IPS-18a (cell line): ENCODE measurements at regions not wholly inside any gene's neighbourhood (a gene's known extent, or its start where the extent isn't known, plus 50 kb on each side); places are given as distances from the start of the nearest gene placed in this dataset.

Experiments
- H3K27ac ChIP-seq: one replicate; pipeline ENCODE4 v1.5.1; 2013; ENCODE audit warnings: low read length
- H3K27me3 ChIP-seq: one replicate; pipeline ENCODE4 v1.6.1; 2013; ENCODE audit warnings: mild to moderate bottlenecking, low read length; ENCODE audit not compliant: control insufficient read depth, insufficient read depth
- H3K36me3 ChIP-seq: one replicate; pipeline ENCODE4 v1.6.1; 2013; ENCODE audit warnings: low read depth, low read length; ENCODE audit not compliant: control insufficient read depth
- H3K4me1 ChIP-seq: one replicate; pipeline ENCODE4 v1.6.1; 2013; ENCODE audit warnings: low read depth, low read length; ENCODE audit not compliant: control insufficient read depth
- H3K4me3 ChIP-seq: one replicate; pipeline ENCODE4 v1.5.1; 2013; ENCODE audit warnings: low read length
- H3K9ac ChIP-seq: one replicate; pipeline ENCODE4 v1.6.1; 2013; ENCODE audit warnings: mild to moderate bottlenecking, low read length, moderate library complexity
- H3K9me3 ChIP-seq: one replicate; pipeline ENCODE4 v1.6.1; 2013; ENCODE audit warnings: low read depth, low read length; ENCODE audit not compliant: control insufficient read depth

GRCh38 chr12:107497231-107497630, 188.4 kb upstream of the PWP1 start:
- no peaks in the 10 kb centered on the region for H3K27me3 ChIP-seq
- H3K4me1 ChIP-seq: no peaks in the 10 kb centered on the region
- no peak overlapping the region for H3K9ac ChIP-seq
- no peaks in the 10 kb centered on the region for H3K9me3 ChIP-seq
- no peak overlapping the region for H3K4me3 ChIP-seq
- no peak overlapping the region for H3K27ac ChIP-seq
- no peaks in the 10 kb centered on the region for H3K36me3 ChIP-seq

GRCh38 chr12:107500307-107500706, 185.3 kb upstream of the PWP1 start:
- no peak overlapping the region for H3K9ac ChIP-seq
- no peak overlapping the region for H3K4me3 ChIP-seq
- no peaks in the 10 kb centered on the region for H3K27me3 ChIP-seq
- H3K27ac ChIP-seq: no peak overlapping the region
- H3K36me3 ChIP-seq: no peaks in the 10 kb centered on the region
- no peaks in the 10 kb centered on the region for H3K9me3 ChIP-seq
- no peaks in the 10 kb centered on the region for H3K4me1 ChIP-seq

- Histone ChIP-seq H3K9me3 (no peaks in the 10 kb centered on the region), H3K27ac (no peak overlapping the region), H3K9ac (no peak overlapping the region), H3K4me3 (no peak overlapping the region), H3K36me3 (no peaks in the 10 kb centered on the region), H3K27me3 (no peaks in the 10 kb centered on the region), H3K4me1 (no peaks in the 10 kb centered on the region)
Measured at GRCh38 chr12:107501681-107502080, 183.9 kb upstream of the PWP1 start.

- Histone ChIP-seq H3K27ac (no peak overlapping the region), H3K4me3 (no peak overlapping the region), H3K9me3 (no peaks in the 10 kb centered on the region), H3K36me3 (no peaks in the 10 kb centered on the region), H3K9ac (no peak overlapping the region), H3K27me3 (no peaks in the 10 kb centered on the region), H3K4me1 (no peaks in the 10 kb centered on the region)
Measured at GRCh38 chr12:107503129-107503855, 182.3 kb upstream of the PWP1 start.

- no peaks in the 10 kb centered on the region for H3K36me3 ChIP-seq
- no peak overlapping the region for H3K9ac ChIP-seq
- H3K9me3 ChIP-seq: no peaks in the 10 kb centered on the region
- no peak overlapping the region for H3K4me3 ChIP-seq
- no peaks in the 10 kb centered on the region for H3K27me3 ChIP-seq
- H3K4me1 ChIP-seq: no peaks in the 10 kb centered on the region
- H3K27ac ChIP-seq: no peak overlapping the region
Measured at GRCh38 chr12:107503887-107504885, 181.4 kb upstream of the PWP1 start.

- H3K27me3 ChIP-seq: no peaks in the 10 kb centered on the region
- H3K9me3 ChIP-seq: no peaks in the 10 kb centered on the region
- H3K27ac ChIP-seq: no peak overlapping the region
- no peak overlapping the region for H3K4me3 ChIP-seq
- no peaks in the 10 kb centered on the region for H3K4me1 ChIP-seq
- H3K36me3 ChIP-seq: no peaks in the 10 kb centered on the region
- no peak overlapping the region for H3K9ac ChIP-seq
Measured at GRCh38 chr12:107509421-107509820, 176.2 kb upstream of the PWP1 start.

- H3K9ac ChIP-seq: no peak overlapping the region
- H3K27me3 ChIP-seq: no peaks in the 10 kb centered on the region
- H3K4me1 ChIP-seq: no peaks in the 10 kb centered on the region
- no peaks in the 10 kb centered on the region for H3K9me3 ChIP-seq
- no peaks in the 10 kb centered on the region for H3K36me3 ChIP-seq
- no peak overlapping the region for H3K4me3 ChIP-seq
- no peak overlapping the region for H3K27ac ChIP-seq
Measured at GRCh38 chr12:107510211-107510610, 175.4 kb upstream of the PWP1 start.

- Histone ChIP-seq H3K27me3 (no peaks in the 10 kb centered on the region), H3K9me3 (no peaks in the 10 kb centered on the region), H3K9ac (no peak overlapping the region), H3K36me3 (no peaks in the 10 kb centered on the region), H3K4me1 (peaks cover 3% of the 10 kb centered on the region), H3K27ac (no peak overlapping the region), H3K4me3 (no peak overlapping the region)
Measured at GRCh38 chr12:107511292-107511691, 174.3 kb upstream of the PWP1 start.

GRCh38 chr12:107512391-107512790, 173.2 kb upstream of the PWP1 start:
- Histone ChIP-seq H3K9ac (no peak overlapping the region), H3K9me3 (no peaks in the 10 kb centered on the region), H3K4me1 (peaks cover 3% of the 10 kb centered on the region), H3K27ac (no peak overlapping the region), H3K27me3 (no peaks in the 10 kb centered on the region), H3K36me3 (no peaks in the 10 kb centered on the region), H3K4me3 (no peak overlapping the region)

GRCh38 chr12:107513184-107513583, 172.4 kb upstream of the PWP1 start:
- Histone ChIP-seq H3K9ac (no peak overlapping the region), H3K27me3 (no peaks in the 10 kb centered on the region), H3K27ac (no peak overlapping the region), H3K4me3 (no peak overlapping the region), H3K9me3 (no peaks in the 10 kb centered on the region), H3K36me3 (no peaks in the 10 kb centered on the region), H3K4me1 (peaks cover 3% of the 10 kb centered on the region)

- H3K9ac ChIP-seq: no peak overlapping the region
- H3K27ac ChIP-seq: no peak overlapping the region
Measured at GRCh38 chr12:107513636-107514400, 171.8 kb upstream of the PWP1 start.

More at GRCh38 chr12:107513636-107514400, 171.8 kb upstream of the PWP1 start:
- Histone ChIP-seq H3K4me3 (no peak overlapping the region), H3K4me1 (peaks cover 3% of the 10 kb centered on the region), H3K9me3 (no peaks in the 10 kb centered on the region), H3K27me3 (no peaks in the 10 kb centered on the region), H3K36me3 (no peaks in the 10 kb centered on the region)
